ENCODE measurements at regions not wholly inside any gene's neighbourhood (a gene's known extent, or its start where the extent isn't known, plus 50 kb on each side); places are given as distances from the start of the nearest gene placed in this dataset.

- no peak for TF ChIP-seq TSC22D2 (CRISPR knock-in tag; IDR thresholded peaks at IDR 0.05; ENCODE audit: borderline replicate concordance)
- TF ChIP-seq ZC3H4 (CRISPR knock-in tag; IDR thresholded peaks at IDR 0.05; ENCODE audit: borderline replicate concordance): no peak
- TF ChIP-seq NR3C1 (CRISPR knock-in tag; IDR thresholded peaks at IDR 0.05): no peak
- TF ChIP-seq HNRNPUL1 (IDR thresholded peaks at IDR 0.05; ENCODE audit: low read depth, low read length): no peak
- no peak for TF ChIP-seq MTF2 (CRISPR knock-in tag; IDR thresholded peaks at IDR 0.05; ENCODE audit: borderline replicate concordance)
- no peak for TF ChIP-seq AKNA (CRISPR knock-in tag; IDR thresholded peaks at IDR 0.05; ENCODE audit: borderline replicate concordance)
- 0 out of 2 replicates have a peak, but pooled peaks have one; percentile 38 for TF ChIP-seq NR2C2 (CRISPR knock-in tag; IDR thresholded peaks at IDR 0.05; ENCODE audit: borderline replicate concordance)
- peak; percentile 93 for TF ChIP-seq ZNF441 (CRISPR knock-in tag; IDR thresholded peaks at IDR 0.05; ENCODE audit: borderline replicate concordance)
- no peak for TF ChIP-seq ZNF484 (CRISPR knock-in tag; IDR thresholded peaks at IDR 0.05; ENCODE audit: borderline replicate concordance, low read depth)
- no peak for TF ChIP-seq JDP2 (CRISPR knock-in tag; IDR thresholded peaks at IDR 0.05; ENCODE audit: borderline replicate concordance)
- no peak for TF ChIP-seq DDIT3 (CRISPR knock-in tag; IDR thresholded peaks at IDR 0.05)
- TF ChIP-seq HNF4A (CRISPR knock-in tag; IDR thresholded peaks at IDR 0.05): no peak
- no peak for TF ChIP-seq HHEX (CRISPR knock-in tag; IDR thresholded peaks at IDR 0.05)
- TF ChIP-seq NCOA2 (CRISPR knock-in tag; IDR thresholded peaks at IDR 0.05): no peak
- no peak for TF ChIP-seq CBX5 (CRISPR knock-in tag; IDR thresholded peaks at IDR 0.05; ENCODE audit: borderline replicate concordance)
- TF ChIP-seq RBFOX2 (IDR thresholded peaks at IDR 0.05; ENCODE audit: low read depth, low read length): peak; percentile 86
- TF ChIP-seq SMAD9 (CRISPR knock-in tag; IDR thresholded peaks at IDR 0.05): no peak
- TF ChIP-seq ZKSCAN5 (CRISPR knock-in tag; IDR thresholded peaks at IDR 0.05): no peak
- TF ChIP-seq THRA (CRISPR knock-in tag; IDR thresholded peaks at IDR 0.05; ENCODE audit: borderline replicate concordance): no peak
- no peak for TF ChIP-seq POLR2AphosphoS2 (IDR thresholded peaks at IDR 0.05; ENCODE audit: low read depth, low read length)
- no peak for TF ChIP-seq RFX1 (IDR thresholded peaks at IDR 0.05)
- peak; percentile 67; the same call in 1 of the 2 replicates for TF ChIP-seq GATAD1 (CRISPR knock-in tag; IDR thresholded peaks at IDR 0.05)
- TF ChIP-seq MAFF (IDR thresholded peaks at IDR 0.05; ENCODE audit: low read depth, low read length): peak; percentile 30; the same call in 1 of the 2 replicates
- peak; percentile 66; the same call in 1 of the 2 replicates for TF ChIP-seq TFAP4 (IDR thresholded peaks at IDR 0.05; ENCODE audit: borderline replicate concordance, low read depth)
Measured at GRCh38 chr5:8457187-8458037, 588.5 kb downstream of the MTRR start (continued).
